PC-9 (cell line): ENCODE measurements at regions not wholly inside any gene's neighbourhood (a gene's known extent, or its start where the extent isn't known, plus 50 kb on each side); places are given as distances from the start of the nearest gene placed in this dataset.

ENCODE experiments used
- BruUV-seq: library from RNA; stranded (reverse); fragments of 400-500 nt; replicated peaks from 2 replicates; lab custom pipeline; 2021; lab: Mats Ljungman, UMichigan
- CTCF ChIA-PET: fragments of 300-600 bp; sonication (Branson Sonifier 250); formaldehyde crosslinking; loops from one replicate; lab custom pipeline; 2022; ENCODE audit warnings: antibody characterized with exemption; lab: Charles Lee
- POLR2A ChIA-PET: fragments of 300-600 bp; sonication (Branson Sonifier 250); formaldehyde crosslinking; loops from one replicate; lab custom pipeline; 2022; ENCODE audit warnings: antibody characterized with exemption; ENCODE audit not compliant: unreplicated experiment; lab: Charles Lee
- DNase-seq, 2 experiments: peaks; one replicate each; pipeline versions ENCODE4 v3.0.0 to v3.0.0-alpha.2; 2015 to 2022; ENCODE audit warnings: mixed read lengths in 1 of 2
- H2AFZ ChIP-seq: fragments of 200-600 bp; sonication (generic); 2 replicates; pipeline ENCODE4 v1.8.1; 2017; ENCODE audit warnings: antibody characterized with exemption
- H3F3A ChIP-seq: fragments of 200-600 bp; sonication (generic); 2 replicates; pipeline ENCODE4 v1.8.1; 2017; ENCODE audit warnings: antibody characterized with exemption, mild to moderate bottlenecking, low read depth; ENCODE audit not compliant: insufficient read depth
- H3K27ac ChIP-seq: fragments of 200-600 bp; sonication (generic); 2 replicates; pipeline ENCODE4 v1.6.1; 2016; ENCODE audit warnings: mixed run types
- H3K27me3 ChIP-seq: fragments of 200-600 bp; sonication (generic); 2 replicates; pipeline ENCODE4 v1.6.1; 2016; ENCODE audit warnings: low read depth, mixed run types; ENCODE audit not compliant: insufficient read depth
- H3K36me3 ChIP-seq: fragments of 200-600 bp; sonication (generic); 2 replicates; pipeline ENCODE4 v1.6.1; 2016; ENCODE audit warnings: low read depth, mixed run types
- H3K4me1 ChIP-seq: fragments of 200-600 bp; sonication (generic); replicated peaks from 2 replicates; pipeline ENCODE4 v1.6.1; 2016; ENCODE audit warnings: mixed run types; ENCODE audit not compliant: insufficient read depth
- H3K4me2 ChIP-seq: fragments of 200-600 bp; sonication (generic); 2 replicates; pipeline ENCODE4 v1.6.1; 2017; ENCODE audit warnings: mixed run types
- H3K4me3 ChIP-seq: fragments of 200-600 bp; sonication (generic); 2 replicates; pipeline ENCODE4 v1.6.1; 2016; ENCODE audit warnings: mixed run types
- H3K79me2 ChIP-seq: fragments of 200-600 bp; sonication (generic); 2 replicates; pipeline ENCODE4 v1.6.1; 2017; ENCODE audit warnings: low read depth, mixed run types
- H3K9me2 ChIP-seq: fragments of 200-600 bp; sonication (generic); 2 replicates; pipeline ENCODE4 v1.8.1; 2017; ENCODE audit warnings: mild to moderate bottlenecking; ENCODE audit not compliant: insufficient read depth
- H3K9me3 ChIP-seq: fragments of 200-600 bp; sonication (generic); 2 replicates; pipeline ENCODE4 v1.8.1; 2016; ENCODE audit warnings: low read depth; ENCODE audit not compliant: insufficient read depth
- H4K20me1 ChIP-seq: fragments of 200-600 bp; sonication (generic); 2 replicates; pipeline ENCODE4 v1.8.1; 2017; ENCODE audit not compliant: insufficient read depth
- EZH2 ChIP-seq: fragments of 200-600 bp; sonication (generic); IDR thresholded peaks from 2 replicates; pipeline ENCODE4 v1.8.0; 2017; ENCODE audit warnings: antibody characterized with exemption, low read depth
- intact Hi-C: fragments of 100-400 bp; cut with micrococcal nuclease; formaldehyde crosslinking; loops from one replicate; pipeline ENCODE4 v1.10.0; 2022; ENCODE audit not compliant: unreplicated experiment
- TF ChIP-seq, protein P1 (sequence below): fragments of 200-600 bp; sonication (generic); conservative IDR thresholded peaks from 2 replicates; pipeline ENCODE4 v1.6.1; 2017; ENCODE audit warnings: mixed run types, antibody characterized with exemption, mild to moderate bottlenecking, moderate library complexity

DNA sequence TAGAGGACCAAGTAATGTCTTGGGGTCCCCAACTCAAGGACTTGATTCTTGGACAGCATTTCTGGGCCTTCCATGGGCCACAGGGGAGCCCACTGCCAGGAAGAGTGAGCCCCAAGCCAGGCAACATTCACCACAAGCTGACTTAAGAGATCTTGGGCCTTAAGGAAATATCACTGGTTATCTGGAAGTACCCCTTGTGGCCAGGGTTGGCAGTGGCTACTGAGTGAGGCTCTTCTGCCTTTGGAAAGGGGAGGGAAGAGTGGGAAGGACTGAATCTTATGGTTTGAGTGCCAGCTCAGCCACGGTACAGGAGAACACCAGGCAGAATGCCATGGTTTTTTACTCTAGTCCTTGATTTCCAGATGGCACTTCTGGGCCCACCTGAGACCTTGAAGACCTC lies 228.9 kb upstream of the RGS18 start:
- no peak overlapping the region for H3K4me3 ChIP-seq
- no peaks in the 10 kb centered on the region for H3K36me3 ChIP-seq
- CTCF ChIA-PET: no interaction called here
- no peaks in the 10 kb centered on the region for H3K9me3 ChIP-seq
- POLR2A ChIA-PET: no interaction called here
- no peak overlapping the region for H3K4me2 ChIP-seq
- no TSS peak for BruUV-seq
- no peaks in the 10 kb centered on the region for H4K20me1 ChIP-seq
- no peaks in the 10 kb centered on the region for H3K27me3 ChIP-seq
- TF ChIP-seq EZH2: no peak
- TF ChIP-seq, protein P1, sequence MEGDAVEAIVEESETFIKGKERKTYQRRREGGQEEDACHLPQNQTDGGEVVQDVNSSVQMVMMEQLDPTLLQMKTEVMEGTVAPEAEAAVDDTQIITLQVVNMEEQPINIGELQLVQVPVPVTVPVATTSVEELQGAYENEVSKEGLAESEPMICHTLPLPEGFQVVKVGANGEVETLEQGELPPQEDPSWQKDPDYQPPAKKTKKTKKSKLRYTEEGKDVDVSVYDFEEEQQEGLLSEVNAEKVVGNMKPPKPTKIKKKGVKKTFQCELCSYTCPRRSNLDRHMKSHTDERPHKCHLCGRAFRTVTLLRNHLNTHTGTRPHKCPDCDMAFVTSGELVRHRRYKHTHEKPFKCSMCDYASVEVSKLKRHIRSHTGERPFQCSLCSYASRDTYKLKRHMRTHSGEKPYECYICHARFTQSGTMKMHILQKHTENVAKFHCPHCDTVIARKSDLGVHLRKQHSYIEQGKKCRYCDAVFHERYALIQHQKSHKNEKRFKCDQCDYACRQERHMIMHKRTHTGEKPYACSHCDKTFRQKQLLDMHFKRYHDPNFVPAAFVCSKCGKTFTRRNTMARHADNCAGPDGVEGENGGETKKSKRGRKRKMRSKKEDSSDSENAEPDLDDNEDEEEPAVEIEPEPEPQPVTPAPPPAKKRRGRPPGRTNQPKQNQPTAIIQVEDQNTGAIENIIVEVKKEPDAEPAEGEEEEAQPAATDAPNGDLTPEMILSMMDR: no peak
- no peaks in the 10 kb centered on the region for H3K79me2 ChIP-seq
- intact Hi-C loops: no loop called here
- H2AFZ ChIP-seq: no peak overlapping the region
- no peaks in the 10 kb centered on the region for H3F3A ChIP-seq
- DNase-seq: no peak
- no peaks in the 10 kb centered on the region for H3K9me2 ChIP-seq
- H3K27ac ChIP-seq: no peak overlapping the region
- H3K4me1 ChIP-seq: no peaks in the 10 kb centered on the region

DNA sequence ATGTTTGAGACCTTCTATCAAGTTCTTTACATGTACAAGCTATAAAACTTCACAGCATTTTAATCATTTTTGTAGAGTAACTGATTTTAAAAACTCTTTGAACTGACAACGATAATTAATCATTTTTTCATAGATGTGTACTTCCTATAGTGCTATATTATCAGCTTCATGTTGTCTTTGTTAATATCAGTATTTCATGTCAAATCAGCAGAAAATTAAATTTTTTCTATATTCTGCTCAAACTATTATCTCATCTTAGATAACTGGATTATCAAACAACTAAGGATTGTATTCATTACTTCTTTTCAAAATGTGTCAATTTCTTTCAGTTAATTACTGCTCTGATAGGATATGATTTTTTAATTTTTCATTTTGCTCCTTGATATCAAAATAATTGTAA lies 214.6 kb upstream of the RGS18 start:
- H2AFZ ChIP-seq: no peak overlapping the region
- 0 out of 2 replicates have a peak, but pooled peaks cover 5% of the 10 kb centered on the region for H3K9me2 ChIP-seq
- no peaks in the 10 kb centered on the region for H3K27me3 ChIP-seq
- no peak overlapping the region for H3K4me3 ChIP-seq
- TF ChIP-seq, protein P1: no peak
- TF ChIP-seq EZH2: no peak
- H3K36me3 ChIP-seq: no peaks in the 10 kb centered on the region
- no peaks in the 10 kb centered on the region for H3K4me1 ChIP-seq
- ChIA-PET CTCF (no interaction called here), POLR2A (no interaction called here)
- intact Hi-C loops: no loop called here
- no peak overlapping the region for H3K27ac ChIP-seq
- H3K79me2 ChIP-seq: no peaks in the 10 kb centered on the region
- BruUV-seq: no TSS peak
- H4K20me1 ChIP-seq: no peaks in the 10 kb centered on the region
- no peaks in the 10 kb centered on the region for H3K9me3 ChIP-seq
- DNase-seq: no peak
- no peaks in the 10 kb centered on the region for H3F3A ChIP-seq
- no peak overlapping the region for H3K4me2 ChIP-seq

DNA sequence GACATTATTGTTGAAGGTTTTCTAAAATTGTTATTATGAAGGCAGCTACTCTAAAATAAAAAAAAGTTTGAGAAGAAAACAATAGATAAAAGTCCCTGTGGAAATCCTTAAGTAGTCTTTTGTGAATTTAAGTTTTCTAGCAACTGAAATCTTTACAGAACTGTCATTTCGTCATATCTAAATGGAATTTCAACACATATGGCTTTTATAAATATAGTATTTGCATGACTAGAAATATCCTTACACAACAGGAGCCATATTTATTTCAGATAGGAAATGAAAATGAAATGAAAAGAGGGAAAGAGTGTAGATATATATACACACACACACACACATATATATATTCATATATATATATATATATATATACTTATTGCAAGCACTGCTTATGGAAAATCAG lies 204.7 kb upstream of the RGS18 start:
- Histone ChIP-seq H4K20me1 (no peaks in the 10 kb centered on the region), H3K4me2 (no peak overlapping the region), H3K4me3 (no peak overlapping the region), H3K79me2 (no peaks in the 10 kb centered on the region), H3F3A (no peaks in the 10 kb centered on the region), H3K27ac (no peak overlapping the region), H3K9me2 (no peaks in the 10 kb centered on the region; the same call in 1 of the 2 replicates), H2AFZ (no peak overlapping the region), H3K9me3 (no peaks in the 10 kb centered on the region), H3K4me1 (no peaks in the 10 kb centered on the region), H3K36me3 (no peaks in the 10 kb centered on the region), H3K27me3 (no peaks in the 10 kb centered on the region)
- intact Hi-C loops: no loop called here
- no peak for TF ChIP-seq EZH2
- TF ChIP-seq, protein P1: no peak
- ChIA-PET CTCF (no interaction called here), POLR2A (no interaction called here)
- no TSS peak for BruUV-seq
- DNase-seq: no peak
